DOHH2 (cell line): ENCODE measurements at regions not wholly inside any gene's neighbourhood (a gene's known extent, or its start where the extent isn't known, plus 50 kb on each side); places are given as distances from the start of the nearest gene placed in this dataset.

Experiments
- EZH2phosphoT487 ChIP-seq: fragments of 200-600 bp; sonication (generic); IDR thresholded peaks from 2 replicates; pipeline ENCODE4 v1.6.1; 2017; ENCODE audit warnings: borderline replicate concordance, mild to moderate bottlenecking, antibody characterized with exemption, low read length, moderate library complexity, mixed read lengths
- TF ChIP-seq, protein P1 (sequence below): fragments of 200-600 bp; sonication (generic); IDR thresholded peaks from one replicate; pipeline ENCODE4 v1.5.1; 2014; ENCODE audit warnings: antibody characterized with exemption, mild to moderate bottlenecking, low read depth, low read length; ENCODE audit not compliant: poor library complexity, severe bottlenecking

DNA sequence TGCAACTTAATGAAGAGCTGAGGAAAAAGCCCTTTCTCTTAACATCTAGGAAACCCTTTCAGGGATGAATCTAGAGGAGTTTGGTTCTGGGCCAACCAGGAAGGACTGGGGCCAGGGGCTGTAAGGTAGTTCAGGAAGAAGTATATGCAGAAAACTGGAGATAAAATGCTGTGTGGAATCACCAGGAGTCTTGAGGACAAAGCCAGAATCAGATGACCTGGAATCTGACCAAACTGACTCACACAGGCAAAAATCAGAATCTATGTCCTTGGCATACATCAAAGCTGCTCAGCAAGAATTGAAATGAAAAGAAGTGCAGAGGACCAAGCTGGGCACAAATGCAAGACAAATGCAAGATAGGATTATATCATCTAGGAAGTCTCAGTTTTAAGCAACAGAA, 59.4 kb upstream of the ATP2C1 start:
- TF ChIP-seq, protein P1, sequence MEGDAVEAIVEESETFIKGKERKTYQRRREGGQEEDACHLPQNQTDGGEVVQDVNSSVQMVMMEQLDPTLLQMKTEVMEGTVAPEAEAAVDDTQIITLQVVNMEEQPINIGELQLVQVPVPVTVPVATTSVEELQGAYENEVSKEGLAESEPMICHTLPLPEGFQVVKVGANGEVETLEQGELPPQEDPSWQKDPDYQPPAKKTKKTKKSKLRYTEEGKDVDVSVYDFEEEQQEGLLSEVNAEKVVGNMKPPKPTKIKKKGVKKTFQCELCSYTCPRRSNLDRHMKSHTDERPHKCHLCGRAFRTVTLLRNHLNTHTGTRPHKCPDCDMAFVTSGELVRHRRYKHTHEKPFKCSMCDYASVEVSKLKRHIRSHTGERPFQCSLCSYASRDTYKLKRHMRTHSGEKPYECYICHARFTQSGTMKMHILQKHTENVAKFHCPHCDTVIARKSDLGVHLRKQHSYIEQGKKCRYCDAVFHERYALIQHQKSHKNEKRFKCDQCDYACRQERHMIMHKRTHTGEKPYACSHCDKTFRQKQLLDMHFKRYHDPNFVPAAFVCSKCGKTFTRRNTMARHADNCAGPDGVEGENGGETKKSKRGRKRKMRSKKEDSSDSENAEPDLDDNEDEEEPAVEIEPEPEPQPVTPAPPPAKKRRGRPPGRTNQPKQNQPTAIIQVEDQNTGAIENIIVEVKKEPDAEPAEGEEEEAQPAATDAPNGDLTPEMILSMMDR: no peak
- TF ChIP-seq EZH2phosphoT487: no peak
